Esophagus squamous epithelium (tissue), 5 donors: ENCODE measurements at regions not wholly inside any gene's neighbourhood (a gene's known extent, or its start where the extent isn't known, plus 50 kb on each side); places are given as distances from the start of the nearest gene placed in this dataset.

Source experiments
- DNase-seq: peaks from one replicate; lab custom pipeline; 2025; lab: John Stamatoyannopoulos, UW
- H3K27ac ChIP-seq, 4 donors: fragments of 200-600 bp; sonication (generic); one replicate each; pipeline ENCODE4 v1.5.1; 2016 to 2019; ENCODE audit warnings: mild to moderate bottlenecking in 1 of 4
- H3K27me3 ChIP-seq, 4 donors: fragments of 200-600 bp; sonication (generic); 1 replicate in 3 of 4; 2 replicates in 1 of 4; pipeline versions ENCODE4 v1.5.1 to v1.6.0; 2017 to 2021; ENCODE audit warnings: antibody characterized with exemption in 1 of 4
- H3K36me3 ChIP-seq, 3 donors: fragments of 200-600 bp; sonication (generic); one replicate each; pipeline ENCODE4 v1.5.1; 2016 to 2019
- H3K4me1 ChIP-seq, 3 donors: fragments of 200-600 bp; sonication (generic); one replicate each; pipeline ENCODE4 v1.5.1; 2017 to 2019
- H3K4me3 ChIP-seq, 4 donors: fragments of 200-600 bp; sonication (generic); 1 replicate in 3 of 4; 2 replicates in 1 of 4; pipeline ENCODE4 v1.5.1; 2016 to 2019; ENCODE audit warnings: mild to moderate bottlenecking in 2 of 4, moderate library complexity in 1 of 4
- H3K9me3 ChIP-seq, 3 donors: fragments of 200-600 bp; sonication (generic); one replicate each; pipeline ENCODE4 v1.5.1; 2016 to 2019
- CTCF ChIP-seq, 6 experiments: fragments of 450-650 bp in 4 of 6; fragments of 200-600 bp in 2 of 6; sonication (generic) in 2 of 6; IDR thresholded peaks; one replicate each; pipeline ENCODE4 v1.5.1; 2016 to 2019; ENCODE audit warnings: antibody characterized with exemption in 6 of 6, mild to moderate bottlenecking in 4 of 6, moderate library complexity in 4 of 6
- POLR2A ChIP-seq, 4 donors: fragments of 450-650 bp; IDR thresholded peaks; one replicate each; pipeline ENCODE4 v1.6.1; 2017; ENCODE audit warnings: antibody characterized with exemption in 4 of 4, mild to moderate bottlenecking in 4 of 4, moderate library complexity in 3 of 4
- WGBS, 2 donors: methylation state at CpG; one replicate each; pipeline ENCODE4 v1.1.5; 2018; 5-methylcytosine and 5-hydroxymethylcytosine counted together
- intact Hi-C: fragments of 100-400 bp; cut with DNase I; formaldehyde crosslinking; loops from one replicate; pipeline ENCODE4 v1.15.0; 2022
- donor health status: DM: yes; HTN: yes; CAD: no.

- TF ChIP-seq POLR2A (IDR thresholded peaks at IDR 0.05): no peak
- no peak for TF ChIP-seq CTCF (IDR thresholded peaks at IDR 0.05)
- Histone ChIP-seq H3K27me3 (peaks cover 0 to 63% (median 0%) of the 10 kb centered on the region in 4 donors), H3K4me3 (no peak overlapping the region), H3K27ac (no peak overlapping the region), H3K9me3 (no peaks in the 10 kb centered on the region), H3K36me3 (no peaks in the 10 kb centered on the region), H3K4me1 (peaks cover 0 to 21% (median 13%) of the 10 kb centered on the region in 3 donors)
- no peak for DNase-seq
- 55 to 93% methylated on average over 4 to 5 of the region's 6 CpGs for WGBS, 2 donors
- intact Hi-C loops: no loop called here
Observed at GRCh38 chr5:133824661-133825254, 143.7 kb downstream of the C5orf15 start.

- no peak overlapping the region for H3K27ac ChIP-seq
- 49 to 77% methylated on average over 3 of the region's 3 CpGs for WGBS, 2 donors
- intact Hi-C loops: no loop called here
- no peaks in the 10 kb centered on the region for H3K9me3 ChIP-seq
- H3K27me3 ChIP-seq: peaks cover 0 to 48% (median 0%) of the 10 kb centered on the region in 4 donors
- no peaks in the 10 kb centered on the region for H3K36me3 ChIP-seq
- no peak for DNase-seq
- no peak overlapping the region for H3K4me3 ChIP-seq
- no peak for TF ChIP-seq POLR2A (IDR thresholded peaks at IDR 0.05)
- no peak for TF ChIP-seq CTCF (IDR thresholded peaks at IDR 0.05)
- peaks cover 9 to 37% (median 25%) of the 10 kb centered on the region in 3 donors for H3K4me1 ChIP-seq
Observed at GRCh38 chr5:133821889-133822288, 146.5 kb downstream of the C5orf15 start.

GRCh38 chr5:133821311-133821741 is 147.1 kb downstream of the C5orf15 start:
- no peaks in the 10 kb centered on the region for H3K9me3 ChIP-seq
- peak overlapping the region in 1 of 4 donors; percentile 19 for H3K27ac ChIP-seq
- TF ChIP-seq CTCF (IDR thresholded peaks at IDR 0.05) (no peak), POLR2A (IDR thresholded peaks at IDR 0.05) (no peak)
- 49 to 56% methylated on average over 2 of the region's 2 CpGs for WGBS, 2 donors
- peaks cover 9 to 37% (median 25%) of the 10 kb centered on the region in 3 donors for H3K4me1 ChIP-seq
- no peak for DNase-seq
- peaks cover 0 to 42% (median 0%) of the 10 kb centered on the region in 4 donors for H3K27me3 ChIP-seq
- intact Hi-C loops: no loop called here
- H3K36me3 ChIP-seq: no peaks in the 10 kb centered on the region
- H3K4me3 ChIP-seq: no peak overlapping the region

GRCh38 chr5:133820507-133820906 is 147.9 kb downstream of the C5orf15 start:
- H3K27ac ChIP-seq: peak overlapping the region in 1 of 4 donors; percentile 41
- H3K36me3 ChIP-seq: no peaks in the 10 kb centered on the region
- H3K27me3 ChIP-seq: peaks cover 0 to 39% (median 0%) of the 10 kb centered on the region in 4 donors
- peak overlapping the region in 1 of 4 donors; percentile 8 for H3K4me3 ChIP-seq
- H3K4me1 ChIP-seq: peaks cover 9 to 37% (median 25%) of the 10 kb centered on the region in 3 donors
- intact Hi-C loops: no loop called here
- TF ChIP-seq CTCF (IDR thresholded peaks at IDR 0.05) (no peak), POLR2A (IDR thresholded peaks at IDR 0.05) (no peak)
- no peaks in the 10 kb centered on the region for H3K9me3 ChIP-seq
- 33 to 44% methylated on average over 3 of the region's 3 CpGs for WGBS, 2 donors
- no peak for DNase-seq

- H3K4me1 ChIP-seq: peaks cover 9 to 37% (median 25%) of the 10 kb centered on the region in 3 donors
- peak overlapping the region in 1 of 4 donors; percentile 8 for H3K4me3 ChIP-seq
- no peak for DNase-seq
- intact Hi-C loops: no loop called here
- H3K9me3 ChIP-seq: no peaks in the 10 kb centered on the region
- peak overlapping the region in 2 of 4 donors; percentile 10 to 41 for H3K27ac ChIP-seq
- H3K36me3 ChIP-seq: no peaks in the 10 kb centered on the region
- H3K27me3 ChIP-seq: peaks cover 0 to 39% (median 0%) of the 10 kb centered on the region in 4 donors
- TF ChIP-seq POLR2A (IDR thresholded peaks at IDR 0.05) (no peak), CTCF (IDR thresholded peaks at IDR 0.05) (no peak)
- 73 to 75% methylated on average over 8 to 10 of the region's 11 CpGs for WGBS, 2 donors
Observed at GRCh38 chr5:133819977-133820471, 148.4 kb downstream of the C5orf15 start.
